OCI-M2 (cell line): ENCODE measurements at regions not wholly inside any gene's neighbourhood (a gene's known extent, or its start where the extent isn't known, plus 50 kb on each side); places are given as distances from the start of the nearest gene placed in this dataset.

Experiments used
- DNase-seq: peaks from one replicate; lab custom pipeline; 2025; ENCODE audit not compliant: unreplicated experiment; lab: John Stamatoyannopoulos, UW

- no peak for DNase-seq
Observed at GRCh38 chr18:71798986-71799673, 745.0 kb downstream of the CBLN2 start.

- no peak for DNase-seq
Observed at GRCh38 chr18:71797554-71797953, 746.6 kb downstream of the CBLN2 start.

- DNase-seq = no peak
Observed at GRCh38 chr18:71784777-71785176, 759.4 kb downstream of the CBLN2 start.

DNA sequence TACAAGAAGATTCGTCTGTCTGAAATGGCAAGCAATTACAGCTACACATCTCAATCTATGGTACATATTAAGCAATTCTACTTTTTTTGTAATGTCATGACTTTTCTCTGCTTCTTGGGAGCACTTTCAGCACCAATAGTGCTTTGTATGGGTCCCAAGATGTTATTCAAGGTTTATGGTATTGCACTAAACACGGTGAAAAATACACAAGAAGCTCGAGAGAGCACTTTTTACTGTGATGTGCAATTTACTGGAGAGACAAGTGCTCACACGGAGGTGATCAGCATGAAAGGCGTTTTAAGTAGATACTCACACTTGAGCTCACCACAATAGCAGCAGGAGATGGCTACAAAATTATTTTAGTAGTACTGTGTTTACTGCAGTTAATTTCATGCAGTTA is 783.6 kb downstream of the CBLN2 start:
- no peak for DNase-seq

DNA sequence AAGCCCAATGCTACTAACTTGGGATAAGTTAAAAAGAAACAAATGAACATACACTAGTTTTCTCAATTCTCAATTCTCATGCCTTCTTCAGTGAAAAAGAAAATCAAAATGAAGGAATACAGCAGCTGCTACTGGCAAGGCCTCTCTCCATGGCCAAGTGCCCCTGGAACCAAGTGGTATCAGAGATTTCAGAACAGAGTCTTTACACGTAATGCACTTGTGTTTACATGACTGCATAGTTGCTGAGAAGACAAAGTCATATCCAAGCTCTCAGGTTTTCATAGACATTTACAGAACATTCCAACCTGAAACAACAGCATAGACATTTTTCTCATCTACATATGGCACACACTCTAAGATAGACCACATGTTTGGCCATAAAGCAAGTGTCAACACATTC is 789.9 kb downstream of the CBLN2 start:
- no peak for DNase-seq

DNA sequence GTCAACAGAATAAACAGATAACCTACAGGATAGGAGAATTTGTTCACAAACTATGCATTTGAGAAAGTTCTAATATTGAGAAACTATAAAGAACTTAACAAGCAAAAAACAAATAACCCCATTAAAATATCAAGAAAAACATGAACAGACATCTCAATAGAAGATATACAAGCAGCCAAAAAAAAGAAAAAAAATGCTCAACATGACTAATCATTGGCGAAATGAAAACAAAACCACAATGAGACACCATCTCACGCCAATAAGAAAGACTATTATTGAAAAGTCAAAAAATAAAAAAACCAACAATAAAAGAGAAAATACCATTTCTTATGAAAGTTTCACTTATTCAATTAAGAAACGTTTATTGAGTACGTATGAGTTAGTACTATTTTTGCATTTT is 800.5 kb downstream of the CBLN2 start:
- no peak for DNase-seq

- DNase-seq = no peak
Observed at GRCh38 chr18:71729611-71730010, 814.5 kb downstream of the CBLN2 start.

GRCh38 chr18:71727909-71728308 is 816.2 kb downstream of the CBLN2 start:
- DNase-seq = no peak

DNA sequence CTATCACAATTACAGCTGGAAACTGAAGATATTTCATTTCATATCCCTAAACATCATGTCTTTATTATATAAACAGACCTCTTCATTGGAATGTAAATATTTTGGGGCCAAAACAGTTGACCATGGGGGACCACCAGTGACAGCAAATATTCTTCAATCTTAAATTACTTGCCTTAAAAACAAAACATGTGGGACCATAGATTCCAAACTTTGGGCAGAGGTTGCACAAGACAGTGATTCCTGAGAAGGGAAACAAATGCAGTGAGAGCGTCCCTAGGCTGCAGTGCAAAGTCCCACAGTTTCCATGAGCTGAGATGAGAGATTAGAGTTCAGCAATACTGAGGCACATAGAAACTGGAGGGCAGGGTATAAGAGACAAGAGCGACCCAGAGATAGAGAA is 818.9 kb downstream of the CBLN2 start:
- no peak for DNase-seq

DNA sequence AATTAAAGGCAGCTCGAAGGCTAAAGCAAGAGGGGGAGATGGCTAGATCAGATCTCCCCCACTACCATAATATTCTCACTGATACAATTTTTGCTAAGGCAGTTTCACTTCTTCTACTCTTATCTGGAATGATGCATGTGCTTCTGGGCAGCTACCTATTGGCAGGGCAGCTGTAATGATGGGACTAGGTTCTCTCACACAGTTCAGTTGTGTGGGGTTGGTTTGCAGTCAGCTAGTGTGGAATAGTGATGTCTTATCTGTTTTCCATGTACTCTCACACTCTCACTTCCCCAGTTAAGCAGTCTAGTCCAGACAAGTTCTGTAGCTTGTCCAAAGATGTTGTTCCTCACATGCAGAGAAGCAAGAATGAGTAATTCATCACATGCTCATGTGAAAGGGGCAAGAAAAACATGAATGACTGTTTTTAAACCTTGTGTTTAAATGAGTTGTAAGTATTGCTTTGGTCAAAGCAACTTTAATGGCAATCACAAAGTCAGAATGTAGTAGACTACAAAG is 836.1 kb downstream of the CBLN2 start:
- no peak for DNase-seq

GRCh38 chr18:71707400-71707799 is 836.7 kb downstream of the CBLN2 start:
- no peak for DNase-seq

DNA sequence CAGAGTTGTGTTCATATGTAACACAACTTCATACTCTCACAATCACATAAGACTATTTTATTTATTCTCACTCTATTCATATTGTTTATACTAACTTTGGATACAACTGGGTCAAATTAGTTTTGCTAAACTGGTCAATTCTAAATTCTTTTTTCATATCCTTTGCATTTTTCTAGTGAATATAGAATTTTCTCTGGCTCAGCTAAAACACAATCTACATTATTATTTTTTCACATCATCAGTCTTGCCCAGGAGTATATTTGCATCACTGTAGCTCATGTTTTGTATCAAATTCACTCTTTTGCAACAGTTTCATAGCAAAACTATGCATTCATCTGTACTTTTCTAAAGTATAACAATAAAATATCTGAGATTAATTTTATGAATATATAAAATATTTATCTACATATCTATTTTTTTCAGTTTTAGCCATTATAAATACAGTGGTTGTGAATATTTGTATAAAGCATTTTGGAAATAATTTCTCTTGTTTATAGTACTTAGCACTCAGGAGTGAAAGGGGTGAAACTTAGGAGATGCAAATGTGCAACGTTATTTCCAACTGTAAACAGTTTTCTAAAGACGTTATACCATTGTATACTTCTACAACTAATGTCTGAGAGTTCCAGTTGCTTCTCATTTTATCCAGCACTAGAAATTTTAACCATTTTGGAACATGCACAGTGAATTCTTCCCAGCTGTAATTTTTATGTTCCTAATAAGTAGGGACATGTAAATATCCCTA is 854.6 kb downstream of the CBLN2 start:
- no peak for DNase-seq

GRCh38 chr18:71682591-71682990 is 861.6 kb downstream of the CBLN2 start:
- DNase-seq = no peak

GRCh38 chr18:71678144-71678543 is 866.0 kb downstream of the CBLN2 start:
- DNase-seq = no peak

GRCh38 chr18:71673954-71674353 is 870.2 kb downstream of the CBLN2 start:
- no peak for DNase-seq

- DNase-seq = no peak
Observed at GRCh38 chr18:71673498-71673897, 870.6 kb downstream of the CBLN2 start.

DNA sequence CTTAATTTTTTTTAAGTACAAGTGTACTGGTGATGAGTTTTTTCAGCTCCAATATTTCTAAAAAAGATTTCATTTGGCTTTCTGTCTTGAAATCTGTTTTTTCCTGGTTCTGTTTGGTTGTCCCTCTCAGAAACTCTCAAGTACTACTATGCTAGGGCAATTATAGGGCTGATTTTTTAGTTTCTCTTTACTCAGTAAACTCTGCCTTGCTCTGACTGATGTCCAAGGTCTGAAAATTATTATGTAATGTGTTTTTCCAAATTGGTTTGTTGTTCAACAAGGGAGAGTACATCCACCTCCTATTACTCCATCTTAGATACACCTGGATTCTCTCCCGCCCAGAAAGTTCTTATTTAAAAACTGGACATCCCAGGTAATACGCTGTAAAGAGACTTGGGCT is 877.7 kb downstream of the CBLN2 start:
- DNase-seq = no peak

- no peak for DNase-seq
Observed at GRCh38 chr18:71665131-71665530, 879.0 kb downstream of the CBLN2 start.

- DNase-seq = no peak
Observed at GRCh38 chr18:71643822-71644221, 900.3 kb downstream of the CBLN2 start.

GRCh38 chr18:71630696-71631095 is 913.4 kb downstream of the CBLN2 start:
- DNase-seq = no peak

DNA sequence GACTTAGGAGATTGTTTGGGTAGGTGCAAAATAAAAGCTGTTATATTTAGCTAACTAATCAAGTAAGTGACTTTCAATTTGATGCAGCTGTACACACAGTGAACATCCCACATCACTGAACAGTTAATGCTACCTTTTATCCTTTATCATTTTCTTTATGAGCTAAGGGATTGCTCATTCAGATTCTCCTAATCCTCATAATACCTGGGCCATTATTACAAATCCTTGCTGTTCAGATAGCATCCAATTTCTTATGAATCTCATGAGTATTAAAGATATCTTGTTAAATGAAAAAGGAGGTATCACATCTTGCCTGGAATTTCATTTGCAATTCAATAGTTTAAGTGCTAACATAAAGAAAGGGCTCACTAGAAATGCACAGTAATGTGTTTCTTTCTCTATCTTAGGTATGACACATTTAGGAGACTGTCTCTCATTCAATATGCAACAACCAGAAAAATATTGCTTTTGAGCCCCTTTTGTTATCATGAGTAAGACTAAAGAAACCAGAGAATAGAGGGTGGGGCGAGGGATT is 918.5 kb downstream of the CBLN2 start:
- DNase-seq = no peak

GRCh38 chr18:71598374-71598773 is 945.8 kb downstream of the CBLN2 start:
- no peak for DNase-seq
